ENCODE measurements at regions not wholly inside any gene's neighbourhood (a gene's known extent, or its start where the extent isn't known, plus 50 kb on each side); places are given as distances from the start of the nearest gene placed in this dataset.

DNA sequence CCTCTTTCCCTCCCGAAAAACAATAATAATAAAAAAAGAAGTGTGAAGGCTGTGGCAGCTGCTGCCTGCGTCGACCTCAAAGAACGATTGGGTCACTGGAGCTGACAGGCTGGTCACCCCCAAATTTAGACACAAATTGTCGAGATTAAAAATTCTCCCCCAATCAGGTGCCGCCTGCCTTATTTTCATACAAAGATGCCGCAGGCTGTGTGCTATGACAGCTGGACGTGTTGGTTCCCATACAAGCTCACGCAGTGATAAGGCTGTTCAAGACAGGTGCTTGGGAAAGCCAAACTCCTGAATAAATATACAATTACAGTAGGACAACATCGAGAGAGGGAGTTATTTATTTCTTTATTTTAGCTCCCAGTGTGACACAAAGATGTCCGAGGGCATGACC, 1041.8 kb downstream of the VRK1 start:
- DNase-seq, result no peak

DNA sequence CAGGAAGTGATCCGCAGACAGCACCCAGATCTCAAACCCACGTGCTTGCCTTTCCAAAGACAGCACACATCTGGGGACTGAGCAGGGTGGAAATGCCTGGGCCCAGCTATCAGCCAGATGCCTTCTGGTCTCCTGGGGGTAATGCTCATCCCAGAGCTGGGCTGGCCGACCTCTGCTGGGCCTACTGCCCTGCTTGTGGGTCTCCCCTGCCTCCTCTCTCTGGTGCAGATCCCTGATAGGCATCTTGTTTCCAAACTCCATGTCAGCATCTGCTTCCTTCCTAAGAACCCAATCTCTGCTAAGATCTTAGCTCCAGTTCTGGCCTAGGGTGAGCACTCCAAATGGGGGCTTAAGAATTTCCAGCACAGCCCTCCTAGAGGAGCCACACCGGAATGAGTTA, 1043.0 kb downstream of the VRK1 start:
- no peak for DNase-seq

DNA sequence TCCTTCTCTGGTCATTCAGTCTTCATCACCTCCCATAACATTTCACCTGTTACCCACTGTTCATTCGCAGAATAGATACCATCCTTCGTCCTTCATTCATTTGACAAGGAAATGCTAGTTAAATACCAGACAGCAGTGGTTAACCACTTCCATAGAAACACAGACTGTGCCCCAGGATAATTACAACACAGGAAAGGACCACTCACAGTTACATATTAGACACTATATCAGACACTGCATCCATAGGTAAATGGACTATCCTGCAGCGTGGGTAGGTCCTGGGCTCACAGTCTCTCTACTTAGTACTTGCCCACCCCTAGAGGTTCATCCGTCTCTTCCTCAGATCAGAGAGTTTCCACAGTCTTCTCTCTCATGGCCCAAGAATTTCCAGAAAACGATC, 1044.6 kb downstream of the VRK1 start:
- DNase-seq, result no peak

DNA sequence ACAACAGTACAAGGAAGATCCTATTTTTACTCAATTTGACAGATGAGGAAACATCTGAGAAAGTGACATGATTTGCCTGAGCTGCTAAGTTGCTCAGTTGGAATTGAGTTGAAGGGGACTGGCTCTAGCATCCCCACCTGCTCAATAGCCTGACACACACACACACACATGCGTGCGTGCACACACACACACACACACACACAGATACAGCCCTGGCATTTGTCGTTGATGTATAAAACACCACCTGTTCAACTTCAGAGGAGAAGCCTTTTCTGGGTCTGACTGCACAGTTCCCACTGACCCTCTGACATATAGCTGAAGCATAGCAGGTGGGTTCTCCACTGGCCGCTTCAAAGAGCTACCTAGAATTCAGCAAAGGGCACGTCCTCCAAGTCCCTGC, 1045.9 kb downstream of the VRK1 start:
- DNase-seq, result no peak

DNA sequence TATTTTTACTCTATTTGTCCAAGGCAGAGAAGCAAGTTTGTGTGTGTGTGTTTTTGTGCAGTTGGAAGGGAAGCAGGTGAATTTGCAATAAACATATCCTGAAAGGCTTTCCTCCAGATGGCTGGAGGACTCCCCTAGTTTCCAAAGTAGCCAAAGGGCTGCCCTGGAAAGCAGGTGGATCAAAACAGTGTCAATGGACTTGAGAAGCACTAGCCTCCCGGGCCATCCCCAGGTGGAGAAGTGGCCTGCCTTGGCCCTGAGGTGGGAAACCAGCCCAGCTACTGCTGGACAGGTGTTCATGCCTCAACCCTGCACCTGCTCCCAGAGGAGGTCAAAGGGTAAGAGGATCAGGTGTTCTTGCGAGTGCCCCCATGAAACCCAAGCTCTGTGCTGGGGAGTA, 1046.9 kb downstream of the VRK1 start:
- DNase-seq, result no peak

DNA sequence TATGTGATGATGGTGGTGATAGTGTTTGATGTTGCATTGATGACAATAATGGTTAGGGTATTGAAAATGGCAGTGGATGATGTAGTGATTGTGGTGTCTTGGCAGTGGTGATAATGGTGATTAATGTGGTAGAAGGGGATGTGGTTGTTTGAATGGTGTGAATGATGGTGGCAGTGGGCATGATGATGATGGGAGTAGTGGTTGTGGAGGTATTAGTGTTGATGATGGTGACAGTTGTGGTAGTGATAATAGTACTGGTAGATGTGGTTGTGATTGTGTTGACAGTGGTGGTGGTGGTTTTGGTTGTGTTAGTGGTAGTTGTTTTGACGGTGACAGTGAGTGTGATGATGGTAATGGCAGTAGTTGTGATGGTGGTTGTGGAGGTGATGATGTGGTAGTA, 1049.0 kb downstream of the VRK1 start:
- no peak for DNase-seq

DNA sequence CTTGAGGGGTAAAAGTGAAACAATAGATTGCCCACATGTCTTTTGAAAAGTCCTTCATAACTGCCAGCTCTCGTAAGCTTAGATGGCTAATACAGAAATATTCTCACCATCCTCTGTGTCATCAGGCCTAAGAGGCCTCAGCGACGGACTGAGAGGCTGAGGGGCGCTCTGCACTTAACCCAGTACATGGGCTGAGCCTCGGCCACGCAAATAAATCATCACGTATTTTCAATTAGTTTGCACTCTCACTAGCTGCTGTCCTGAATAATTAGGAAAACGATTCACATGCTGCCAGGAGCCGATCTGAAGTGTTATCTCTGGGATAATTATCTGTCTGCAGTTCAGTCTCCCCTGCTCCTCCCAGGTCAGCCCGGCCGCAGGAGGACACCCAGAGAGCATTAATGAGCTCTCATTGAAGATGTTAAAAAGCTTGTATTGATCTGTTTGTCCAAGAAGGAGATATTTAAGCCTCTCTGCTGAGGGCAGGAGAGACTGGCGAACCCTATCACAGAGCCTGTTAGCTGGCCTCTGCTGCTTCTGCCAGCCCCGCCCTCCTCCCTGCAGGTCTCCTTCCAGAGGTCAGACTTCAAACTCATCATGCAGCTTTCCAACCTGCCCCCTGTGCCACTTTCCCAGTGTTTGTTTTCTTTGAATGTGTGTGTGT, 1051.3 kb downstream of the VRK1 start:
- no peak for DNase-seq

DNA sequence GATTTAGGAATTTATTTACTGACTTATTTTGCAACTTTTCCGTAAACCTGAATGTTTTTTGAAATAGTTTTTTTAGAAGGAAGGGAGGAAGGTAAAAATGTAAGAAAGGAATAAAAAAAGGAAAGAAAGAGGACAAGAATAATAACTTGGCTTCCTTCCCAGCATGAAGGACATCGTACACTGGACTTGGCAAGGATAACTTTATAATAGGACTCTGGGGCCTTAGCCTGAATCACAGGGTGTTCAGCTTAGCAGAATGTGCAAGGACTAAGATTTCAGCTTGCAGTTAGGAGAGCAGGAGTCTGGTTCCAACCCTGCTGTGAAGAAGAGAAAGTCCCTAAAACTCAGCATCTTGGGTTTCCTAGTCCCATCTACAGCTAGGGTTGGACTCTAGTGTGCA, 1053.3 kb downstream of the VRK1 start:
- DNase-seq, result no peak

DNA sequence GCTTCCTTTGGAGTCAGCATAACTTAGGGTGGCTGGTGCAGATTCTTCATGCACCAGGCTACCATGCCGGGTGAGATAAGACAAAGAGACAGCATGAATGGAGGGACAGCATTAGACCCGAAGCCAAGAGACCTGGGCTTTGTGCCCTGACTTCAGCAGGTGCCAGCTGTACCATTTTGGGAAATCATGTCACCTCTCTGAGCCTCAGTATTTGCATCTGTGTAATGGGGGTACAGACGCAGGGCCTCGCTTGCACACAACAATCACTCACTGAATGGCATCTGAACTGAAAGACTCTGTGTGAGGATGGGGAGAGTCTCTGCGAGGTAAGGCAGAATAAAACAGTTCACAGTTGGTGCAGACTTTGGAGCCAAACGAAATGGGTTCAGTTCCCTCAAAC, 1053.7 kb downstream of the VRK1 start:
- no peak for DNase-seq

DNA sequence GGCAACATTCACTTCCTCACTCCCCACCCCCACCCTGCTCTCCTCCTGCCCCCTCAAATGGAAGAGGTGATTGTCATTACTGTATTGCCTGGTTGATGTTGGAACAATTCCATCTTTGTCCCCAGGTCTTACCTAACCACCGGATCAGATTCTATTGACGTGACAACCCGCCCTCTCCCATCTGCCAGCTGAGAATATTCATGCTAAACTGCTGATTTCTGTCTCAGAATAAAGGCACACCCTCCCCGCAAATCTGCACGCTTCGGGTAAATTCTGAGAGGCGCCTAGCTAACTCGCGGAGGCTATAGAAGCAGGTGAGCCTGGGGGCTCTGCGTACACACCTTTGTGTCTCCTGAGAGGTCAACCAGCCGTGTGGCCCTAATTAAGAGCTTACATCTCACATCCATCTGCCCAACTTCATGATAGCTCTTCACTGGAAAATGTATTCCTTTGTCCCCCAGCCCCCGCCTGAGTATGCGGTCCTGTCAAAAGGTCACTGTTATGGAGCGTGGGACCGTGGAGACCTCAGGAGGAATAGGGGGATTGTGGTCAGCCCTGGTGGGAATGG, 1054.3 kb downstream of the VRK1 start:
- DNase-seq, result no peak

DNA sequence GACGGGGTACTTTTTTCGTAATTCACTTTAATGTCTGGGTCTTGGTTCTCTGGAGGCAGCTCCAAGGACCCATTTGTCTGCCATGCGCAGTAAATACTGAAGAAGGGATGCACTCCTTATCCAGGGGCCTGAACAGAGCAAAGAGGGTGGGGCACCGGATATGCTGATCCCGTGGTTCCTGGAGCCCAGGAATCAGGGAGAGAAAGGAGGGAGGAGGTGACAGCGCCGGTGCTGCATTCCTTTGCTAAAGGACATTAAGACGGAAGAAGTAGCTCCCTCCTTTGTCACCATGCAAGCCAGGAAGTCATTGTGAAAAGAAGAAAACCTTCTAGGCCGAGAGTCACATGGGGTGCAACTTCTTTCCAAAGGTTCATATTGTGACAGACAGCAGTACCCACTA, 1057.7 kb downstream of the VRK1 start:
- no peak for DNase-seq

DNA sequence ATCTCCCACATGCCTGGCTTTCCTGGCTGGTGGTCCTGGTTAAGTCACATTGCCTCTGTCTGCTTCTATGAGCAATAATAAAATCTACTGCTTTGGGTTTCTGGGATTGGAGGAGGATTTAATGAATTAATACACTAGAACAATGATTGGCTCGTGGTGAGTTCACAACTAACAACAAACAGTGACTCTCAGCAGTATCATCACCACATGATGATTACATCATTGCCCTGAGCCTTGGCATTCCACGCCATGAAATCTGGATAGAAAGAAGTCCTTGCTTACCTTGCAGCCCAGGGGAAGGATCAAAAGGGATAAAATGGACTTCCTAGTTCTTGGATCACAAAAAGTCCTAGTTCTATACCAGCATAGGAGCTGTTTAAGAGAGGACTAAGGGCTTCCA, 1069.0 kb downstream of the VRK1 start:
- DNase-seq, result no peak

DNA sequence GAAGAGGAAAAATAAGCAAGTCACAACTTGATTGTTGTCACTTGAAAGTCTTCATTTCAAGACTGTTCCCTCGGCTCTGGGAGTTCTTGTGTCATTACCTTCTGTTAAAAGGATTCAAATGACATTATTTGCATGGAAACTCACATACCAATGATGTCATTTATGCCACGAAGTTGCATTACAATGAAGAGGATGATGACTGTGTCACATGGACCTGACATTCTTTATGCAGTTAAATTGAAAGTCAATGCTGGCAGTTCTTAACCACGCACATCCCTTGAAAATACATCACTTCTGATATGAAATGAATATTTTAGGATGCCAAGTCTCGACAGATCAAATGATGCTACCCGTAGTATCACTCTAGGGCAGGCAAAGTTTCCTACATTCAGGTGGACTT, 1069.5 kb downstream of the VRK1 start:
- no peak for DNase-seq

DNA sequence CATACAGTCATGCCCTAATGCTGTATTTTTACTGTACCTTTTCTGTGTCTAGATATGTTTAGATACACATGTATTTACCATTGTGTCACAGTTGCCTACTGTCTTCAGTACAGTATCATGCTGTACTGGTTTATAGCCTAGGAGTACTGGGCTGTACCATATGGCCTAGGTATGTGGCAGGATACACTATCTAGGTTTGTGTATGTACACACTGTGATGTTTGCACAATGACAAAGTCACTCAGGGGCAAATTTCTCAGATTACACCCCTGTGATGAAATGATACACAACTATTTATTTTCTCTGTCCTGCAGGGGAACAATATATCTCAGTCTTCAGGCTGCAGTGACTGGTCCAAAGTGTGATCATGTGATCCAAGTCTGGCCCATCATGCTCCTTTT, 1076.1 kb downstream of the VRK1 start:
- DNase-seq, result no peak

DNA sequence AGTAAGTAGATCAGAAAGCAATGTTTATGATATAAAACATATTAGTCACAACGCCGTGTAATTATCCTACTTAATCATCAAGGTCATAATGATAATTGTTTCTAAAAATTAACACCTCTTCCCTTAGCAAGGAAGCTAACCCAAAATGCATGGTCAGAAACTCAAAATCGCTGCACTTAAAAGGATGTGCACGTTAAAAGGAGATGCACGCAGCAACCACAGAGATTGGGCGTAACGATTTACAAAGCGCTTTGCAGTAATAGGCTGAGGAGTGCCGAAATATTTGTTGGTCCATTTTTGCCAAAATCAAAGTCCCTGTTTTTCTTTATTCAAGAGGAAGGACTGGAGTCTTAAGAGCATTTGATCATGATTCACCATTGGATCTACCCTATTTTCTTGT, 1077.2 kb downstream of the VRK1 start:
- DNase-seq, result no peak

DNA sequence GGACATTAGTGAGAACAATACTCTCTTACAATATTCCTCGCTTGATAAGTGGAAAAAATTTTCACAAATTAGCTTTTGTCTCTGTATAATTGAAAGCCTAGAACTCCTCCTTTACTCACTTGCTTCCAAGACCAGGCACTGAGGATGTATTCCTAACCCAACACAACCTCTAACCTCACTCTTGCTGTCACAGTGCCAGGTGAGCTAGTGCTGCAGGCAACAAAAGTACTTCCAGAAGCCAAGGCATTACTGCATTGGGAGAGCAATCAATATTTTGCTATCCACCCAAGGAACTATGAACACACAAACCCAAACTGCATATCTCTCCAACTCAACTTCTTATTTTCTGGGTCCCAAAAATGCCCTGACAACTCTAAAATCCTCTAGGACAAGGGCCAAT, 1081.0 kb downstream of the VRK1 start:
- DNase-seq, result no peak

DNA sequence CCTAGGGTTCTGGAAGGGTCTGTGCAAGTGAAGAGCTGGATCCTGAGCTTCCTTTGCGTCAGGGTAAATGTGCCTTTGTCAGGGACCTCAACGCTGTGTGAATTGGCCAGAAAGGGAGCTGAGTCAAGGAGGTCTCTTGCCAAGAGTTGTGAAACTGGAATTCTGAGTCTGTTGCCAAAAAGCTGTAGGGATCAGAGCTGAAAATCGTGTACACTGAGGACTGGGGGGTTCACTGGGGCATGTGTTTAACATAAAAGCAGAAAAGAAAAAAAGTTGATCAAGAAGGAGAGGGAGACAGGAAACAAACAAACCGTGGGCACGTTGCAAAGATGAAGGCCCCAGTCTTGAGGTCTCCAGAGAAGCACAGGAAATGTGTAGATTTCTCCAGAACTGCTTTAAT, 1081.5 kb downstream of the VRK1 start:
- no peak for DNase-seq

DNA sequence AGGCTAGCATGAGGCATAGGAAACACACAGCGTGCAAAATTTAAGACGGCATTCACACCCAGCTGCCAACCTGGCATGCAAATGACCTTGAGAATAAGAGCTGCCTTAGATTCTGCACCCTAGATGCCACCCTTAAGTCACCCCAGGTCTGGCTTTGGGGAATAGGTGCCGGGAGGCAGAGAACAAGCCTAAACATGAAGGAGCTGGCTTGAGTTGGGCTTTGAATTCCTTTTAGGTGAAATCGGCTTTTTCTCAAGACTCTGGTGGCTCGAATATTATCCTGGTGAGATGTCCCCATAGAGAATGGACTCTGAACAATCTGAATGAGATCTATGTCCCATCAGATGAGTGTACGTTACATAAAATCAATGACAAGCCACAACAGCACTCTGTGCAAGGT, 1090.5 kb downstream of the VRK1 start:
- DNase-seq, result no peak

DNA sequence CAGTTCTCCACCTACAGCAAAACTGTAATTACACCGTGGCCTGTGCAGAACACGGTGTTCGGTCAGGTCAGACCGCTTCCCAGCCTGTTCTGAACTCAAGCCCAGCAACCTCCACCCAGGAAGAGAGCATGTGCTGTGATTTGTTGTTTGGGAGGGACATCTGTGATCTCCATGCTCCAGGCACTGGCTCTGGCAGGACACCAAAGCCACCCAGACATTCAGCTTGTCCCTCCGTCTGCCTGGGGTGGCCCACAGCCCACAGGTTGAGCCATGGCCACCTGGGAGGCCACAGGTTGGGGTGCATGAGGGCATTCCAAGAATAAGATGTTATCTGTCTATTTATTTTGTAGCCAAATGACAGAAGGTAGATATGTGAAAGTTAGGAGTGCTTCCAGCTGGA, 1091.1 kb downstream of the VRK1 start:
- DNase-seq, result no peak

DNA sequence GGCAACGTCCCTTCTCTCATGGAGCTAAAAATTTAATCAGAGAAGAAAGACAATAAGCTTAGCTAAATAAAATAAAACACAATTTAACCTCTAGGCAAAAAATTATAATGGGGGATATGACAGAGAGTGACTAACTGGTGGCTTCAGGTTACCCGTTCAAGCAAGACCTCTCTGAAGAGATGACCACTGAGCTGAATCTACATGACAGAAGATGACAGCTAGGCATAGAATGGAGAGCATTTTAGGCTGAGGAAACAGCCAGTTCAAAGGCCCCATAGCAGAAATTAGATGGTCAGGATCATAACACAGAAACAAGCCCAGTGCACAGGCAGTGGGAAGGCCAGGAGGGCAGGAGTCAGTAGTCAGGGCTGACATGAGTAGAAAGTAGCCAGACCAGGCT, 1094.3 kb downstream of the VRK1 start:
- DNase-seq, result no peak

DNA sequence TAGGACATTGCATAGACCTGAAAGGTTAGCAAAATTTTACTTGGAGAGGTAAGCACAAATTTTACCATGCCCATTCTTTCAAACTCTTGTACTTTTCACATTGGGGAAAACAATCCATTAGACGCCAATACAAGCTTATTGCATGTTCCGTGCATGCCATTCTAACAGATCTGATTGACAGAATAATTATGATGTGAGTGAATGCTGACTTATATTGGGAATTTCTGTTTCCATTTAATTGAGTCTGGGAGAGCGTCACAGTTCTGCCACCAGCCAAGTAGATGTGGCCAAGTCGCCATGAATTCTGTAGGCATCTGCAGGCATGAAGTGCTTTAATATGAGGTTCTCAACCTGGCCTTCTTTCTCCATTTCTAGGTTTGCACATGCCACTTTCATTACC, 1097.4 kb downstream of the VRK1 start:
- no peak for DNase-seq

DNA sequence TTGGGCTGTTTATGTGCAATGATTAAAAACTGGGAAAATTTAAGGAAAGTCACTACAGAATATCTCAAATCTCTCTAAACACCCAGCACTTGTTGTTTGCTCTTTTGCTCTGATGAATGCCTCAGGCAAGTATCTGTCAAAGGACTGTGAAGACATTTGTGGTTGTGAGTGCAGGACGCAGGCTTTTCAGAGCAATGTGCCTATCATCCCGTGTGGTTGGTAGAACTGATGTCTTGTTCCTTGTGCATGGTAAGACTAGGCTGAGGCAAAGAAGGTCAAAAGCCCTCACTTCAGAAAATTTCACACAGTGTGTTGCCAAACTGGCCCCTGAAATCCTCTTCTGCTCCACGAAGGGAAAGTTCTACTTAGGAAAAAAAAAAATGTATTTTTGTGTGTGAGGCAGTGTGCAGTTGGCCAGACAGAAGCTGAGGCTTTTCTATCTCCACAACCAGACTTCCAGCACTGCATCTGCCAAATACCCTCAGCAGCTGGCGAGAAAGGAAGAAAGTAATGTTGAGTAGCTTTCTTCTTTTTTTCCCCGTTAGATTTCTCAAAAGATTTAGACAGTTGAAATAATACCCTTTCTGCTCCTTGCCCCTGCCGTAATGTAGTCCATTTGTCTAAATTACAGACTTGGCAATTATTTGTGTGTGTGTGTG, 1103.1 kb downstream of the VRK1 start:
- no peak for DNase-seq

DNA sequence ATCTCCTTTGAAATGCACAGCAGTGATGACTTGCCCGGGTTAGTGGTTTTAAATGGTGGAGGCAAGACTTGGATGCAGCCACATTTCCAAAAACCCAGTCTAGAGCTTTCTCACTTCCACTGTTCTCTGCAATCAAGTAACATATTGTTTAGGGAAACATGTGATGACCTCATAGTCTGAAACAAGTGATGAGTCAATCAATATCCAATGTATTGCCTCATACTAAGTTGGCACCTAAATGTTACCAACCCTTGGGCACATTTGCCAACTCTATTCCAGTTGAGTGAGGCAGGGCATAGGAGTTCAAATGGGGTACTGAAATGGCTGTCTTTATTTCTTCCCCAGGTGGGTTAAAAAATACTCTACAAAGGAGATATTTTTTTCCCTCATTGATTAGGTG, 1105.4 kb downstream of the VRK1 start:
- no peak for DNase-seq

DNA sequence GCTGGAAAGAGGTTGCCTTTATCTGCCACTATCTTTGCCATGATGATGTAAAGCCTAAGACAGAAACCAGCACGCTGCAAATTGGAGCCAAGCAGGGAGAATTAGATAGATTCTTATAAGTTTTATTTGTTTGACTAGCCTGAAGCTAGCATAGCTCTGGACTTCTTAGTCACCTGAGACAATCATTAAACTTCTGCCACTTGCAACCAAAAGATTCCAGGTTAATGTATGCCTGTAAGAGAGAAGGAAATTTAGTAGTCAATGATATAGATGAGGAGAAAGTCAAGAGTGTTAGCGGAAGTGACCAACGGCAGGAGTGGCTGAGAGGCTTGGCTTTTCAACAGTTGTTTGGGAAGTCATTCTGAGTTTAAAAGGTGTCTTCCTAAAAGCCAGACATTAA, 1106.6 kb downstream of the VRK1 start:
- no peak for DNase-seq

DNA sequence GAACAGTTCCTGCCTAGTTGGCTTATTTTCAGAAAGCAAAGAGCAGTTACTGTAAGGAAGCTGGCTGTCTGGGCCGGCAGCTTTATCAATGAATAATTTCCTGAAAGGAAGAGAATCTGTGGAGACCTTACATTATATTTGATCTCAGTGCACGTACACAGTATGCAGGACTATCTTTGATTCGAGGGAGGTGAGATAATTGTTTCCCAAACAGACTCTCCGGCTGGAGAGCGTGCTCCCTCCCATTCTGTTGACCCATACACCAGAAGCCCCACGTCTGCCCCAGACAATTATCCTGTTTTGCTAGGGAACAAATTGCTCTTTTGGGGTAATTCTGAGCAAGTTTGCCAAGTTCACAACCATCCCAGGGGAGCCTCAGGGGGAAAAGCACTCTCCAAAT, 1115.0 kb downstream of the VRK1 start:
- DNase-seq, result no peak
